ENCODE measurements at regions not wholly inside any gene's neighbourhood (a gene's known extent, or its start where the extent isn't known, plus 50 kb on each side); places are given as distances from the start of the nearest gene placed in this dataset.

GRCh38 chr2:241947876-241948275 is 78.3 kb downstream of the RTP5 start:
- TF ChIP-seq CTCF (IDR thresholded peaks at IDR 0.05) (no peak), POLR2AphosphoS5 (IDR thresholded peaks at IDR 0.05) (no peak), EP300 (IDR thresholded peaks at IDR 0.05) (no peak), POLR2A (IDR thresholded peaks at IDR 0.05) (no peak)

Data from suprapubic skin (tissue), 4 donors.